SH-SY5Y (cell line): ENCODE measurements at regions not wholly inside any gene's neighbourhood (a gene's known extent, or its start where the extent isn't known, plus 50 kb on each side); places are given as distances from the start of the nearest gene placed in this dataset.

Experiments used
- GATA2 ChIP-seq: IDR thresholded peaks from 2 replicates; pipeline ENCODE4 v1.6.1; 2011; ENCODE audit warnings: mild to moderate bottlenecking, low read depth, low read length
- GATA3 ChIP-seq: IDR thresholded peaks from 2 replicates; pipeline ENCODE4 v1.6.1; 2011; ENCODE audit warnings: low read depth, mild to moderate bottlenecking, low read length, moderate library complexity

GRCh38 chr21:38095220-38095619 lies 161.6 kb upstream of the KCNJ15 start:
- TF ChIP-seq GATA2 (no peak), GATA3 (no peak)
